ENCODE measurements at regions not wholly inside any gene's neighbourhood (a gene's known extent, or its start where the extent isn't known, plus 50 kb on each side); places are given as distances from the start of the nearest gene placed in this dataset.
"Not testable (repeated sequence)": the region's sequence is repeated elsewhere in the genome, so short reads cannot be mapped to it uniquely, and the experiment has no call there.

GRCh38 chr1:147348592-147348991 is 106.1 kb downstream of the CHD1L start:
- not testable (repeated sequence) for DNase-seq

GRCh38 chr1:147349533-147349932 is 107.0 kb downstream of the CHD1L start:
- no peak for DNase-seq

GRCh38 chr1:147351140-147351835 is 108.8 kb downstream of the CHD1L start:
- DNase-seq, result no peak

DNA sequence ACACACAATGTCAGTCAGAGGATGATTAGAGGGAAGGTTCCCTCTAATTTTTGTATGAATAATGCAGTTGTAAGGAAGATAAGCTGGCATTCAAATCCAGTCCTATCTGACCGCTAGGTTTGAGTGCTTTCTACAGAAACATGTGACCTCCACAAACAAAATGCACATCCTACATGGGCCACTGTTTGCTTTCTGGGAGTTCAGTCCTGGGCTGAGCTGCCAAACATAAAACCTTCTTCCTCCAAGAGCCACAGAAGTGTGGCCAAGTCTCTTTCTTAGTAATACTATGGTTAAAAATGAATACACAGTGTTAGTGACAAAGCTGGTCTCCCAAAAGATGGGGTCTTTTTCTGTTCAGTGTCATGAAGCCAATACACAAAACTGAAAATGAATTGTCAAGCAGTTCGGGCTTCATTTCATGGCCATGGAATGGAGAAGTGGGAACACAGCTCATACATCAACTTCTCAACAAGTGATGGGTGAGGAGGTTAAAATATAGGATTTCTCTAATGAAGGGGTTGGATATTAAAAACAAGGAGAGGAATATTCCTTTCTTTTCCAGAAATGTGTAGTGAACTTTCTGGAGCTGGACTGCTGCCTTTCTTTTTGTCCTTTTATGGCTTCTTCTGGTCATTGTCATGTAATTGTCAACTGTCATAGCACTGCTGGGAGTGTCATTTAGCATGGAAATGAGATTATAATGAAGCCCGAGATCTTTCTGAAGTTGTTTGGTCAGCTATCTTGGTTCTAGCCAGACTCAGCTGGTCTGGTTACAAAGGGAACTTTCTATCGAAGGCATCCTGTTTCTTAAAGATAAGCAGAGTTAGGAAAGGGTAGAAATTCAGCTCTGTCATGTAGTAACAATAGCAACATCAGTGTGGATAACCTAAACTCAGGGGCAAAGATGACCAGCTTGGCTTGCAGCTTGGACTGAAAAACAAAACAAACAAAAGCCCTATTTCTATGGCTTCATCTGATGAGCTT is 135.1 kb downstream of the CHD1L start:
- DNase-seq, result no peak

DNA sequence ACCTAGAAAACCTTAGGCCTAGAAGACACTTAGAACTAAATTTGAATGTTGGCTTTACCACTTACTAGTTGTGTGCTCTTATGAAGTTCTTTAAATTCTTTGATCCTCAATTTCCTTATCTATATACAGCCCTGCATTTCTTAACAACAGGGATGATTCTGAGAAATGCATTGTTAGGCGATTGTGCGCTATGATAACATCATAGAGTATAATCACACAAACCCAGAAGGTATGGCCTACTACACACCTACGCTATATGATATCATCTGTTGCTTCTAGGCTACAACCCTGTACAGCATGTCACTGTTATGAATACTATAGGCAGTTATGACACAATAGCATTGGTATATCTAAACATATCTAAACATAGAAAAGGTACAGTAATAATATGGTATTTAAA is 137.4 kb downstream of the CHD1L start:
- DNase-seq, result no peak

- no peak for DNase-seq
Measured at GRCh38 chr1:147384804-147385203, 142.3 kb downstream of the CHD1L start.

GRCh38 chr1:147388969-147389368 is 146.5 kb downstream of the CHD1L start:
- no peak for DNase-seq

- peak; percentile 19 for DNase-seq
Measured at GRCh38 chr1:147389532-147390184, 147.2 kb downstream of the CHD1L start.

DNA sequence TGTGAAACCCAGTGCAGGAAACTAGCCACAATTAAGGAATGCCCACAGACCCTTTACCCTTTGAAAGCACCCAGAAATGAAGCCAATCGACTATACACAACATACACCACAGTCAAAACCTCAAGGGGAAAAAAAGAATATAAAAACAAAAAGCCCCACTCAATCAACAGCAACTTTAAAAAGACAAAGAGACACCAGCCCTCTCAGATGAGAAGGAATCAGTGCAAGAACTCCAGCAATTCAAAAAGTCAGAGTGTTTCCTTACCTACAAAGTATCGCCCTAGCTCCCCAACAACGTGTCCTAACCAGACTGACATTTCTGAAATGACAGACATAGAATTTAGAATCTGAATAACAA is 147.7 kb downstream of the CHD1L start:
- no peak for DNase-seq

- DNase-seq, result no peak
Measured at GRCh38 chr1:147391114-147391513, 148.6 kb downstream of the CHD1L start.

DNA sequence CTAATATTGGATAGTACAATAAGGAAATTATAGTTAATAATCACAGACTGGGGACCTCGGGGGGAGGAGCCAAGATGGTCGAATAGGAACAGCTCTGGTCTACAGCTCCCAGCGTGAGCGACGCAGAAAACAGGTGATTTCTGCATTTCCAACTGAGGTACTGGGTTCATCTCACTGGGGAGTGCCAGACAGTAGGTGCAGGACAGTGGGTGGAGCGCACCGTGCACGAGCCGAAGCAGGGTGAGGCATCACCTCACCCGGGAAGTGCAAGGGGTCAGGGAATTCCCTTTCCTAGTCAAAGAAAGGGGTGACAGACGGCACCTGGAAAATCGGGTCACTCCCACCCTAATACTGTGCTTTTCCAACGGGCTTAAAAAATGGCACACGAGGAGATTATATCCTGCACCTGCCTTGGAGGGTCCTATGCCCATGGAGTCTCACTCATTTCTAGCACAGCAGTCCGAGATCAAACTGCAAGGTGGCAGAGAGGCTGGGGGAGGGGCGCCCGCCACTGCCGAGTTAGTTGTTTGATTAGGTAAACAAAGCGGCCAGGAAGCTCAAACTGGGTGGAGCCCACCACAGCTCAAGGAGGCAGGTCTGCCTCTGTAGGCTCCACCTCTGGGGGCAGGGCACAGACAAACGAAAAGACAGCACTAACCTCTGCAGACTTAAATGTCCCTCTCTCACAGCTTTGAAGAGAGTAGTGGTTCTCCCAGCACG is 138.8 kb upstream of the BCL9 start:
- DNase-seq, result not testable (repeated sequence)

- DNase-seq, result not testable (repeated sequence)
Measured at GRCh38 chr1:147404344-147404743, 137.0 kb upstream of the BCL9 start.

GRCh38 chr1:147409886-147410285 is 131.4 kb upstream of the BCL9 start:
- no peak for DNase-seq

DNA sequence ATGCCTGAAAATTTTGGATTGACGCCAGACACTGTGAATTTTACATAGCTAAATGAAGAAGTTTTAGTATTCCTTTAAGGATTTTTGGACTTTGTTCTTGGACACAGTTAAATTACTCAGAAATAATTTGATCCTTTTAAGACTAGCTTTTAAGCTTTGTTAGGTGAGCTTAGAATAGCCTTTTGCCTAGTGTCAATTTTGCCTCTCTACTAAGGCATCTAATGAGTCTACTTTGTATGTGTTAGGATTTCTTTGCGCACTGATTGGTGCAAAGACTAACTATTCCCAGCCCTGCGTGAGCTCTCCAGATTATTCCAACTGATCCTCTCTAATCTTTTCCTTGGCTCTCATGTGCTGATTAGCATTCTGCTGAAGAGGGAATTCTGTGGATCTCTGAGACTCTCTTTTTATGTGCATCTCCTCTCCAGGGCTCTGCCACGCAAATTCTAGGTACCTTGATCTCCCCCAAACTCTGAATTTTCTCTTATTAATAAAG is 128.1 kb upstream of the BCL9 start:
- DNase-seq, result no peak

- DNase-seq, result no peak
Measured at GRCh38 chr1:147414505-147415163, 126.7 kb upstream of the BCL9 start.

GRCh38 chr1:147417024-147417423 is 124.3 kb upstream of the BCL9 start:
- DNase-seq, result no peak

GRCh38 chr1:147423100-147423827 is 118.0 kb upstream of the BCL9 start:
- DNase-seq, result not testable (repeated sequence)

DNA sequence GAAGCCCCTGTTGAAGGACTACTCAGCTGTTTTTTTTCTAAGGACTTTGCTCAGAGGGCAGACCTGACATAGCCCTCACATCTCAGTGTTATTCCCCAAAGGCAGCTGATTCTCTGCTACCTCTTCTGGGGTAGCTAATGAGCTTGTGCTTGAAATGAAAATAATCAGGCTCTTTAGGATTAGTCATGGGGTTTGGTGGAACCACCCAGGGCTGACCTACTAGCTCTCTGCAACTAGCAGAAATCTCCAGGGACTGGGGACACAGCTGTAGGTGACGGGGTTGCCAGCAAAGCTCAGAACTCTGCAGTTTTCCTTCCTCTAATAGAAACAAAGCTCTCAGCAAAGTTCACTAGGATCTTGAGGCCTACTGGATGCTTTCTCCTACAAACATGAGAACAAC is 106.4 kb upstream of the BCL9 start:
- no peak for DNase-seq

- DNase-seq, result no peak
Measured at GRCh38 chr1:147444381-147444780, 96.9 kb upstream of the BCL9 start.

- no peak for DNase-seq
Measured at GRCh38 chr1:147451628-147452027, 89.7 kb upstream of the BCL9 start.

GRCh38 chr1:147452809-147453208 is 88.5 kb upstream of the BCL9 start:
- no peak for DNase-seq

Measured in activated T-cell treated with anti-CD3 and anti-CD28 coated beads, Interleukin-2, amount 50 U/mL, for 1 hour (primary cell).